Vagina (tissue), 2 donors: ENCODE measurements at regions not wholly inside any gene's neighbourhood (a gene's known extent, or its start where the extent isn't known, plus 50 kb on each side); places are given as distances from the start of the nearest gene placed in this dataset.

Experiments
- DNase-seq, 2 donors: peaks; one replicate each; pipeline ENCODE4 v3.0.0-alpha.2; 2017; ENCODE audit errors: extremely low spot score in 2 of 2
- H3K27ac ChIP-seq: fragments of 200-600 bp; sonication (generic); one replicate; pipeline ENCODE4 v1.5.1; 2019
- H3K27me3 ChIP-seq: fragments of 200-600 bp; sonication (generic); one replicate; pipeline ENCODE4 v1.5.1; 2019
- H3K36me3 ChIP-seq, 2 donors: fragments of 200-600 bp; sonication (generic); one replicate each; pipeline ENCODE4 v1.5.1; 2017 to 2019
- H3K4me1 ChIP-seq: fragments of 200-600 bp; sonication (generic); one replicate; pipeline ENCODE4 v1.5.1; 2019
- H3K4me3 ChIP-seq, 2 donors: fragments of 200-600 bp; sonication (generic); 1 replicate in 1 of 2; 2 replicates in 1 of 2; pipeline ENCODE4 v1.5.1; 2016 to 2019
- H3K9me3 ChIP-seq: fragments of 200-600 bp; sonication (generic); one replicate; pipeline ENCODE4 v1.5.1; 2019
- POLR2A ChIP-seq, 2 donors: fragments of 450-650 bp; IDR thresholded peaks; one replicate each; pipeline ENCODE4 v1.6.1; 2017; ENCODE audit warnings: antibody characterized with exemption in 2 of 2, mild to moderate bottlenecking in 2 of 2, moderate library complexity in 2 of 2
- POLR2AphosphoS5 ChIP-seq, 2 donors: sonication (generic); formaldehyde crosslinking; IDR thresholded peaks; one replicate each; pipeline ENCODE4 v1.9.0; 2017; ENCODE audit warnings: antibody characterized with exemption in 2 of 2, mild to moderate bottlenecking in 2 of 2, low read depth in 1 of 2; ENCODE audit not compliant: insufficient read depth in 1 of 2
- intact Hi-C: fragments of 100-400 bp; cut with DNase I; formaldehyde crosslinking; loops from one replicate; pipeline ENCODE4 v1.15.1; 2023
- TF ChIP-seq, protein P1 (sequence below), 3 experiments: fragments of 450-650 bp in 2 of 3; fragments of 200-600 bp in 1 of 3; sonication (generic) in 1 of 3; IDR thresholded peaks; one replicate each; pipeline ENCODE4 v1.5.1; 2017 to 2019; ENCODE audit warnings: antibody characterized with exemption in 3 of 3, mild to moderate bottlenecking in 2 of 3, moderate library complexity in 2 of 3

DNA sequence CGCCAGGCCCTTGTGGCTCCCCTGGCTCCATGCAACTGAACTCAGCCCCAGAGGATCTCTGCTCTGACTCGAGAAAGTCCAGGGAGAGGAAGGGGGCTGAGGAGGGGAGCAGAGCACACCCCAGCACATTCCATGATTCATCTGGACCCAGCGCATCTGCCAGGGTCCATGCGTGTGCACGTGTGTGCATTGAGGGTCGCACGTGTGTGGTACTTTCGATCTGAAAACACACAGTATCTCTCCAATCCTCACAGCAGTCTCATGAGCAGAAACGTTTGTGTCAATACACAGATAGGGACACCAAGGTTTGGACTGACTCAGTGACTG lies 146.4 kb upstream of the ID2 start:
- Histone ChIP-seq H3K27me3 (no peaks in the 10 kb centered on the region), H3K27ac (peak overlapping the region; percentile 69), H3K4me3 (no peak overlapping the region), H3K9me3 (peaks cover 8% of the 10 kb centered on the region), H3K4me1 (peaks cover 54% of the 10 kb centered on the region), H3K36me3 (no peaks in the 10 kb centered on the region)
- TF ChIP-seq, protein P1, sequence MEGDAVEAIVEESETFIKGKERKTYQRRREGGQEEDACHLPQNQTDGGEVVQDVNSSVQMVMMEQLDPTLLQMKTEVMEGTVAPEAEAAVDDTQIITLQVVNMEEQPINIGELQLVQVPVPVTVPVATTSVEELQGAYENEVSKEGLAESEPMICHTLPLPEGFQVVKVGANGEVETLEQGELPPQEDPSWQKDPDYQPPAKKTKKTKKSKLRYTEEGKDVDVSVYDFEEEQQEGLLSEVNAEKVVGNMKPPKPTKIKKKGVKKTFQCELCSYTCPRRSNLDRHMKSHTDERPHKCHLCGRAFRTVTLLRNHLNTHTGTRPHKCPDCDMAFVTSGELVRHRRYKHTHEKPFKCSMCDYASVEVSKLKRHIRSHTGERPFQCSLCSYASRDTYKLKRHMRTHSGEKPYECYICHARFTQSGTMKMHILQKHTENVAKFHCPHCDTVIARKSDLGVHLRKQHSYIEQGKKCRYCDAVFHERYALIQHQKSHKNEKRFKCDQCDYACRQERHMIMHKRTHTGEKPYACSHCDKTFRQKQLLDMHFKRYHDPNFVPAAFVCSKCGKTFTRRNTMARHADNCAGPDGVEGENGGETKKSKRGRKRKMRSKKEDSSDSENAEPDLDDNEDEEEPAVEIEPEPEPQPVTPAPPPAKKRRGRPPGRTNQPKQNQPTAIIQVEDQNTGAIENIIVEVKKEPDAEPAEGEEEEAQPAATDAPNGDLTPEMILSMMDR (IDR thresholded peaks at IDR 0.05) = no peak
- TF ChIP-seq POLR2A (IDR thresholded peaks at IDR 0.05) (no peak), POLR2AphosphoS5 (IDR thresholded peaks at IDR 0.05; ENCODE audit: insufficient read depth in 1 of 2, low read depth in 1 of 2) (no peak)
- DNase-seq = no peak
- intact Hi-C loops = loop anchor here (5.0 kb wide), 1 partner anchor 147 kb away; the partner anchor contains the start of gene ID2

DNA sequence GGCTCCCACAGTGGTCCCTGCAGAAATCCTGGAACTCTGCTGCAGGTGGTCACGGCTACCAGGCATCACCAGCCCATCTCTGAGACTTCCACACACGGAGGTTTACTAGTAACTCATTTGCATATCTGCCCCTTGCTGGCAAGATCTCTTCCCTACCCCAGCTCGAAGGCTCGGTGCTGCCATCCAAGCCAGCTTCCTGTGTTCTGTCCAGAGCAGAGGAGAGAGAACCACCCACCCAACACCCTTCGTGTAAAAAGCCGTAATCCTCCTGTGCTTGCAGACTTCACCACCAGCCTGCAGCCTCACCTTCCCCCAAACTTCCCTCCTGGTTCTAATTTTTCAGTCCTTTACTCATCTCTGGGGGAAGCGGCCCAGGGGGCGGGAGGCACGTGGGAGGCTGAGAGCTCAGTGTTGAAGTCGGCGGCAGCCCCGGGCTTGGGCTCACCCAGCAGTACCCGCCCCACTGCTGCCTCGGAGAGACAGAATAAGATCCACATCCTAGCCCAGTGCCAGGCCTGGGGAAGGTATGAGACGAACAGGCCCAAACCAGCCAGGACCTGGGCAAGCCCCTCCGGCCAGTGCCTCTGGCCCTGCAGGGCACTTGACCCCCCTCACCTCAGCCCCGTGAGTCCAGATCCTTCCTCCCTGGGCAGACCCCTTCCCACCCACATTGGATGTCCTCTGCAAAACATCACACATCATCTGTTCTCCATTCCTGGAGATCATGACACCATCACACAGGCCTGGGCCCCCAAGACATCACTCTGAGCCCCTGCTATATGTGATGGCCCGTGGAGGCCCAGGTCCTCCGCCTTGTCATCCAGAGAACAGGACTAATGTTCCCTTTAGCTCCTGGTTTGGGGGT lies 145.8 kb upstream of the ID2 start:
- Histone ChIP-seq H3K36me3 (no peaks in the 10 kb centered on the region), H3K27ac (peak overlapping the region; percentile 69), H3K9me3 (peaks cover 6% of the 10 kb centered on the region), H3K4me3 (no peak overlapping the region), H3K27me3 (no peaks in the 10 kb centered on the region), H3K4me1 (peaks cover 60% of the 10 kb centered on the region)
- DNase-seq = no peak
- TF ChIP-seq POLR2AphosphoS5 (IDR thresholded peaks at IDR 0.05; ENCODE audit: insufficient read depth in 1 of 2, low read depth in 1 of 2) = no peak
- TF ChIP-seq, protein P1 (IDR thresholded peaks at IDR 0.05) = no peak
- TF ChIP-seq POLR2A (IDR thresholded peaks at IDR 0.05) = no peak
- intact Hi-C loops = loop anchor here (5.0 kb wide), 1 partner anchor 146 kb away; the partner anchor contains the start of gene ID2

DNA sequence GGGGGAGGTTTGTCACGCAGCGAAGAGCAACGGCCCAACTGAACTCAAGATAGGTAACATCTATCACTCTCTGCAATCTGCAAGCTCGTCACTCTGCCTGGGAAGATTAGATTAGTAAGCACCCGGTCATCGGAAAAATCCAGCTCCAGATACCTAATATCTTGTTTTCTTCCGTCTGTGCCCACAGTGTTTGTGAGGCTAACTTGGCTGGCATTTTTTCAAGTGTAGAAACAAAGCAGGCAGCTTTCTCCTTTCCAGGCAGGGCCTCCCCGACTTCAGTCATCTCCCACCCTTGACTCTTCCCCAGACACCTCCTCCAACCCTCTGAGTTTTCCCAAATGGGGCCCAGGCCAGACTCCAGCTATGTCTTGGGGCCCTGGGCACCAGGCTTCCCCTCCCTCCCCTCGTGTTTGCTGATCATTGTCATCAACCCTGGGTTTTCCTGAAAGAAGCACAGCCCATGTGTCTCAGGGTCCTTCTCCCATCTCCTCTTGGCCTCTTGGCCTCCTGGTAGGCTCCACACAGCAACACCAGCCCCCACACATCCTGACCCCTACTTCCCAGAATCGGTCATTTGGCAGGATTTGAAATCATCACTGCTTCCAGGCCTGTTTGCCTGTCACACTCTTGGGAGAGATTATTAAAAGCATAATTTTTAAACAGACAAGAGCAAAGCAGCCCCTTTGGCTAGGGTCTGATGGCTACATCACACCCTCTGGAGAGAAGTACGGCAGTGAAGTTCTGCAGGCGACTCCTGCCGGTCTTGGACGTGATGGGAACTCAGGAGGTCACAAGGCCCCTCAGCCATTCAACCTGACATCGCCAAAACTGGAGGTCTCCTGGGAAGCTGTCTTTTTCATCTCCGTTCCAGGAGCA lies 144.9 kb upstream of the ID2 start:
- Histone ChIP-seq H3K36me3 (no peaks in the 10 kb centered on the region), H3K4me1 (peaks cover 60% of the 10 kb centered on the region), H3K9me3 (no peaks in the 10 kb centered on the region), H3K27me3 (no peaks in the 10 kb centered on the region), H3K27ac (peak overlapping the region; percentile 69), H3K4me3 (no peak overlapping the region)
- intact Hi-C loops = loop anchor here (5.0 kb wide), 1 partner anchor 145 kb away; the partner anchor contains the start of gene ID2
- DNase-seq = no peak
- TF ChIP-seq POLR2AphosphoS5 (IDR thresholded peaks at IDR 0.05; ENCODE audit: insufficient read depth in 1 of 2, low read depth in 1 of 2) (no peak), POLR2A (IDR thresholded peaks at IDR 0.05) (no peak)
- TF ChIP-seq, protein P1 (IDR thresholded peaks at IDR 0.05) = no peak

DNA sequence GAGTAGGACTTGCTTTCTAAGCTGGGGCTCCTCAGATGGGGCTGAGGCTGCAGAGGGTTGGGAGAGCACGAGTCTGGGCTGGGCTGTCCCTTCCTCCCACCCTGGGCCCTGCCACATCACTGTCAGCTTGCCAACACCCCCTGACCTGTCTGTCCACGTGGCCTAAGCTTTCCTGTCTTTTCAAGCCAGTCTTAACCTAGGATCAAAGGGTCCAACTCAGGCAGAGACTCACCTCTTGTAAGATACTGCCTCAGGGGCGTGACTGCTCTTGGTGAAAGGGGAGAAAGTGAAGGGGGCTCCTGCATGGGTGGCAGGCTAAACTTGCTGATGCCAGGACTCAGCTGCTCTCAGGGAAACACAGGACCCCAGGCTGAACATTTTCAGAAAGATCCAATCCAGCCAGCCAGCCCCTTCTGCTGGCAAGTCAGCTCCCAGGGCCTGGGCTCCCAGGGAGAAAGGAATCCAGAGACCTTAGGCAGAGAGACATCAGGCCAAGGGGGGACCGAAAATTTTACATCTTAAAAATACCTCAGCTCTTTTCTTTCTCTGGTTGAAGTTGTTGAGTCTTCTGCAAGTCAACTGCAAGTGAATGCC lies 144.2 kb upstream of the ID2 start:
- H3K36me3 ChIP-seq = no peaks in the 10 kb centered on the region
- DNase-seq = no peak
- TF ChIP-seq POLR2AphosphoS5 (IDR thresholded peaks at IDR 0.05; ENCODE audit: insufficient read depth in 1 of 2, low read depth in 1 of 2) (no peak), POLR2A (IDR thresholded peaks at IDR 0.05) (no peak)
- TF ChIP-seq, protein P1 (IDR thresholded peaks at IDR 0.05) = no peak
- no peak overlapping the region for H3K4me3 ChIP-seq
- H3K27ac ChIP-seq = no peak overlapping the region
- no peaks in the 10 kb centered on the region for H3K9me3 ChIP-seq
- peaks cover 60% of the 10 kb centered on the region for H3K4me1 ChIP-seq
- H3K27me3 ChIP-seq = no peaks in the 10 kb centered on the region
- intact Hi-C loops = loop anchor here (5.0 kb wide), 1 partner anchor 145 kb away; the partner anchor contains the start of gene ID2
